ENCODE measurements at regions not wholly inside any gene's neighbourhood (a gene's known extent, or its start where the extent isn't known, plus 50 kb on each side); places are given as distances from the start of the nearest gene placed in this dataset.

DNA sequence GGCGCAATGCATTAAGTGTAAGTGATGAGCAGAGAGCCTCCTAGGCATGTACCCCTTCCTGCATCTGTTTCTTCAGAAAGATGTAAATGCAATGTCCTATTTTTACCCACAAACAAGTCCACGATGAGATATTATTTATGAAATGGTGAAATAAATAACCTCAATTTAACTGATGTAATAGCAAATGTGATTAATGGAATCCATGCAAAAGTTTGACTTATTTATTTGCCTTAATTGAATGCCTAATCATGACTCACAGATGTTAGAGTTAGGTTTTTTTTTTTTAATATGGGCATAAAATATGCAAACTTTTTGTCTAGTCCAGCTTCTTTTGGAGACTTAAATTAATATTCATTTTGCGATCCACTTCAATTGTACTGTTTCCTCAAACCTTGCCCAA is 67.7 kb upstream of the ITGA4 start:
- H3K4me3 ChIP-seq (ENCODE audit: control insufficient read depth, low read depth, low read length) = no peak overlapping the region
- no peak for DNase-seq (ENCODE audit: low read depth)
- no peak for TF ChIP-seq CTCF (IDR thresholded peaks at IDR 0.05; ENCODE audit: control insufficient read depth, insufficient read depth, low read depth, low read length, missing control alignments)

DNA sequence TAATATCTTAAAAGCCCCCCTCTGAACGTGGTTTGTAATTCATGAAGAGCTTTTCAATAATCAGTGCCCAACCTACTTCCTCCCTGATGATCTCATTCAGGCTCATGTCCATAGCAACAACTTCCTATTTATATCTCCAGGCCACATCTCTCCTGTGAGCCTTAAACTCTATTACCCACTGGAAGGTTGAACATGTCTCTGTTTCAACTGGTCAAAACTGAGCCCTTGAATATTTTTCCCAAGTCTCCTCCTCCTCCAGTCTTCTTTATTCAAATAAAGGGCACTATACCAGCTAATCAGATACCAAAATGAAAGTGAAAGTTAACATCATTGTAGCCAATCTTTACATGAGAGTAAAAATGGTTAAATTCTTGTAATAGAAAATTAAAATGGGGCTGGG is 63.7 kb upstream of the ITGA4 start:
- TF ChIP-seq CTCF (IDR thresholded peaks at IDR 0.05; ENCODE audit: control insufficient read depth, insufficient read depth, low read depth, low read length, missing control alignments) = no peak
- no peak for DNase-seq (ENCODE audit: low read depth)
- H3K4me3 ChIP-seq (ENCODE audit: control insufficient read depth, low read depth, low read length) = no peak overlapping the region

DNA sequence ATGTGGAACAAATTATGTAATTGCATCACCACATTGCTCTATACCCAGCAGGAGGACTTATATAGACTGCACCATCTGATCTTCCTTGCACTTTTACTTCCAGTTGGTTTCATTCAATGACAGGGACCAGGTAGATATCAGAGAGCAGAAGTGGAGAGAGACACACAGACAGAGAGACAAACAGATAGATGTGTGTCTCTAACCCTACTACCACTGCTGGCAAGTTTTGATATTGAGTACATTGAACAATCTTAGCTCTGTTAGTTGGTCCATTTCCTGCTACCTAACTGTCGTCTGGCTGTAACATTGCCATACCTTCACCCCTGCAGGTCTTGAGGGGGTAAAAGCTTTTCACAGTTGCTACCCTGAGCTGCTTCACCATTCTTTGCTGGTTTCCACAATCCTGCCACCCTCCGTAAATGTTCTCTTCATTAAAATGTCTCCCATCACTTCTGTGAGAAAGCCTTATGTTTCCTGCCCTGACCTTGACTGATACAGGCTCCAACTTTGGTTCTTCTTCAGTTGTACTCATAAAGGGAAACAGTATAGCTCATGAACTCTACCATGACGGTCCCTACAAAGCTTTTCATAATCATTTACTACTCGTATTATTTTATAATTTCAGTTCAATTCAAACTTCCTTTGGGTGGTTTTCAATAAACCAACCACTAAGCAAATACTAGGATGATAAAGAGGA is 62.3 kb upstream of the ITGA4 start:
- DNase-seq (ENCODE audit: low read depth) = no peak
- no peak for TF ChIP-seq CTCF (IDR thresholded peaks at IDR 0.05; ENCODE audit: control insufficient read depth, insufficient read depth, low read depth, low read length, missing control alignments)
- no peak overlapping the region for H3K4me3 ChIP-seq (ENCODE audit: control insufficient read depth, low read depth, low read length)

- no peak for DNase-seq (ENCODE audit: low read depth)
- no peak for TF ChIP-seq CTCF (IDR thresholded peaks at IDR 0.05; ENCODE audit: control insufficient read depth, insufficient read depth, low read depth, low read length, missing control alignments)
- no peak overlapping the region for H3K4me3 ChIP-seq (ENCODE audit: control insufficient read depth, low read depth, low read length)
Observed at GRCh38 chr2:181395851-181396250, 61.3 kb upstream of the ITGA4 start.

GRCh38 chr2:181396256-181397123 is 60.7 kb upstream of the ITGA4 start:
- H3K4me3 ChIP-seq (ENCODE audit: control insufficient read depth, low read depth, low read length) = no peak overlapping the region
- TF ChIP-seq CTCF (IDR thresholded peaks at IDR 0.05; ENCODE audit: control insufficient read depth, insufficient read depth, low read depth, low read length, missing control alignments) = no peak
- peak; percentile 17 for DNase-seq (ENCODE audit: low read depth)

DNA sequence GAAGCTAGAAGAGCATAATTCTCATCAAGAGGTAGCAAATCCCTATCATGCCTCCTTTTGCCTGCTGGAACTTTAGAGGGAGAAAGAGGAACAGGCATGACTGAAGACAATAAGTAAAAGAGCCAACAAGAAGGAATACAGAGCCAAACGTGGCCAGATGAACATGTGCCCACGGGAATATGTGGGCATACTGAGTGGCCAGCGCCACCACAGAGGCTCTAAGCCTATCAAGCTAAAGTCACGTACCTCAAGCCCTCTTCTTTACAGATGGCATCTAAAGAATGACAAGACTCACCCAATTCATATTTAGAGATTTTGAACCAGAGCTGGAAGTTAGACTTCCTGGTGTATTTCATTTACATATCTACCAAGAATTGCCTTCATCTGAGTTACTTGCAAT is 59.9 kb upstream of the ITGA4 start:
- DNase-seq (ENCODE audit: low read depth) = no peak
- no peak for TF ChIP-seq CTCF (IDR thresholded peaks at IDR 0.05; ENCODE audit: control insufficient read depth, insufficient read depth, low read depth, low read length, missing control alignments)
- H3K4me3 ChIP-seq (ENCODE audit: control insufficient read depth, low read depth, low read length) = no peak overlapping the region
